ENCODE measurements at regions not wholly inside any gene's neighbourhood (a gene's known extent, or its start where the extent isn't known, plus 50 kb on each side); places are given as distances from the start of the nearest gene placed in this dataset.
"Not testable (repeated sequence)": the region's sequence is repeated elsewhere in the genome, so short reads cannot be mapped to it uniquely, and the experiment has no call there.

- H3K4me1 ChIP-seq; H3K4me3 ChIP-seq; DNase-seq (ENCODE audit: low spot score in 2 of 2); intact Hi-C loops (cut with DNase I; ENCODE audit: low total_unique reads); H3K36me3 ChIP-seq; H3K9me3 ChIP-seq; H3K27me3 ChIP-seq: not testable (repeated sequence)
- H3K27ac ChIP-seq = peak overlapping the region in 1 of 2 donors; percentile 21
Observed at GRCh38 chr16:29248940-29249318, 157.6 kb downstream of the NPIPB11 start.

- H3K36me3 ChIP-seq; intact Hi-C loops (cut with DNase I; ENCODE audit: low total_unique reads); DNase-seq (ENCODE audit: low spot score in 2 of 2); H3K9me3 ChIP-seq; H3K4me1 ChIP-seq; H3K4me3 ChIP-seq; H3K27me3 ChIP-seq: not testable (repeated sequence)
- peak overlapping the region in 1 of 2 donors; percentile 21 for H3K27ac ChIP-seq
Observed at GRCh38 chr16:29248306-29248939, 158.1 kb downstream of the NPIPB11 start.

- intact Hi-C loops (cut with DNase I; ENCODE audit: low total_unique reads); H3K36me3 ChIP-seq: not testable (repeated sequence)
Observed at GRCh38 chr16:29246091-29246490, 160.4 kb downstream of the NPIPB11 start.

GRCh38 chr16:29237971-29238370 is 168.5 kb downstream of the NPIPB11 start:
- Histone ChIP-seq H3K9me3 (no peaks in the 10 kb centered on the region), H3K4me1 (no peaks in the 10 kb centered on the region), H3K27me3 (no peaks in the 10 kb centered on the region), H3K27ac (no peak overlapping the region), H3K36me3 (no peaks in the 10 kb centered on the region), H3K4me3 (no peak overlapping the region)
- DNase-seq (ENCODE audit: low spot score in 2 of 2) = no peak
- intact Hi-C loops (cut with DNase I; ENCODE audit: low total_unique reads) = no loop called here
- no peak for TF ChIP-seq CTCF (IDR thresholded peaks at IDR 0.05)
- TF ChIP-seq POLR2AphosphoS5 (IDR thresholded peaks at IDR 0.05) = no peak
- no peak for TF ChIP-seq POLR2A (IDR thresholded peaks at IDR 0.05)

More at GRCh38 chr16:29246091-29246490, 160.4 kb downstream of the NPIPB11 start:
- not testable (repeated sequence) for H3K9me3 ChIP-seq; H3K4me1 ChIP-seq; H3K4me3 ChIP-seq; DNase-seq (ENCODE audit: low spot score in 2 of 2); H3K27me3 ChIP-seq; H3K27ac ChIP-seq

- DNase-seq (ENCODE audit: low spot score in 2 of 2); H3K27ac ChIP-seq; H3K36me3 ChIP-seq; H3K4me1 ChIP-seq; H3K9me3 ChIP-seq; H3K4me3 ChIP-seq; intact Hi-C loops (cut with DNase I; ENCODE audit: low total_unique reads); H3K27me3 ChIP-seq: not testable (repeated sequence)
Observed at GRCh38 chr16:29237495-29237894, 169.0 kb downstream of the NPIPB11 start.

GRCh38 chr16:29237023-29237422 is 169.5 kb downstream of the NPIPB11 start:
- H3K4me1 ChIP-seq; H3K4me3 ChIP-seq; DNase-seq (ENCODE audit: low spot score in 2 of 2); H3K9me3 ChIP-seq; H3K36me3 ChIP-seq; intact Hi-C loops (cut with DNase I; ENCODE audit: low total_unique reads); H3K27me3 ChIP-seq; H3K27ac ChIP-seq: not testable (repeated sequence)

- H3K4me1 ChIP-seq; DNase-seq (ENCODE audit: low spot score in 2 of 2); H3K27me3 ChIP-seq; H3K36me3 ChIP-seq; H3K27ac ChIP-seq; H3K4me3 ChIP-seq; H3K9me3 ChIP-seq; intact Hi-C loops (cut with DNase I; ENCODE audit: low total_unique reads): not testable (repeated sequence)
Observed at GRCh38 chr16:29235836-29236370, 170.6 kb downstream of the NPIPB11 start.

- H3K27ac ChIP-seq; intact Hi-C loops (cut with DNase I; ENCODE audit: low total_unique reads); DNase-seq (ENCODE audit: low spot score in 2 of 2): not testable (repeated sequence)
Observed at GRCh38 chr16:29234536-29235275, 171.8 kb downstream of the NPIPB11 start.

GRCh38 chr16:29233705-29234404 is 172.7 kb downstream of the NPIPB11 start:
- H3K27ac ChIP-seq; intact Hi-C loops (cut with DNase I; ENCODE audit: low total_unique reads); H3K27me3 ChIP-seq; H3K4me1 ChIP-seq; H3K36me3 ChIP-seq; H3K4me3 ChIP-seq; DNase-seq (ENCODE audit: low spot score in 2 of 2); H3K9me3 ChIP-seq: not testable (repeated sequence)

More at GRCh38 chr16:29234536-29235275, 171.8 kb downstream of the NPIPB11 start:
- H3K9me3 ChIP-seq, H3K4me1 ChIP-seq, H3K27me3 ChIP-seq, H3K4me3 ChIP-seq, H3K36me3 ChIP-seq: not testable (repeated sequence)

Measured in breast epithelium (tissue), 4 donors.